ENCODE measurements at regions not wholly inside any gene's neighbourhood (a gene's known extent, or its start where the extent isn't known, plus 50 kb on each side); places are given as distances from the start of the nearest gene placed in this dataset.

DNA sequence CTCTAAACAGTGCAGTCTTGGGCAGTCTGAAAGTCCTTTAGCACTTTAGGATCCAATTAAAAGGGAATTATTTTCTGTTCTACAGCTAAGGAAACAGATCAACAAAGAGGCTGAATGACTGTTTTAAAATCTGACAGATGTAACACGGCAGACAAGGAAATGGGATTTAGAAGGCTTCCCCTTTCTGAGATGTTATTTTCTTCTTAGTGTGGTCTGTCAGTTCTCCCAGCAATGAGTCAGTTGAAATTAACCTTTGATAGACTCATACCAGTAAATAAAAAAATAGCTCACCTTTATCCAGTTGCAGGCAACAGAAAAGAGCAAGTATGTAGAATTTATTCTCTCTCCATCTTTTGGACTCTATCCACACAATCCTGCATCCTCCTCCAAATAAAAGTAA lies 98.1 kb downstream of the NEDD1 start:
- no peak for DNase-seq (ENCODE audit: low spot score)
- intact Hi-C loops (cut with DNase I): no loop called here

DNA sequence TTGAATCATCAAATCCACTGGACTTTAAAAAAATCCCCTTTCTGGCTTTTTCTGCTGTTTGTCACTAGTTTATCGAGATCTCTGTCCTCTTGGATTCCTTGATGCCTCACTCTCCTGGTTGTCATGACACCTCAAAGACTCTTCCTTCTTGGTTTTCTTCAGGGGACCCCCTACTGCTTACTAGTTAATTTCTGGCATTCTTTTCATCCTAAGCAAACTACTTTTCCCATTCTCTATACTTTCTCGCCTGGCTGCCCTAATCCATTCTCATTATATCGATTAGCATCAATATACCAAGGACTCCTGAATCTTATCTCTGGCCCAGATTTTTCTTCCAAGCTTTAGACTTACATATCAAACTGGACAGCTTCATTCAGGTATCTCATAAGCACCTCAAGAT lies 98.6 kb downstream of the NEDD1 start:
- H3K36me3 ChIP-seq: no peaks in the 10 kb centered on the region
- no peaks in the 10 kb centered on the region for H3K9me3 ChIP-seq
- no peak for DNase-seq (ENCODE audit: low spot score)
- TF ChIP-seq POLR2AphosphoS5 (IDR thresholded peaks at IDR 0.05): no peak
- no peaks in the 10 kb centered on the region for H3K27me3 ChIP-seq (replicated peaks; ENCODE audit: insufficient read depth)
- H3K4me3 ChIP-seq: no peak overlapping the region
- intact Hi-C loops (cut with DNase I): no loop called here
- H3K4me1 ChIP-seq (replicated peaks): no peaks in the 10 kb centered on the region
- 95% methylated on average over 3 of the region's 3 CpGs for WGBS
- H3K27ac ChIP-seq: no peak overlapping the region

More for the DNA sequence above, 98.1 kb downstream of the NEDD1 start:
- H3K4me3 ChIP-seq: no peak overlapping the region
- no peaks in the 10 kb centered on the region for H3K36me3 ChIP-seq
- no peak overlapping the region for H3K27ac ChIP-seq
- no peaks in the 10 kb centered on the region for H3K27me3 ChIP-seq (replicated peaks; ENCODE audit: insufficient read depth)
- WGBS: 4% methylated on average over 1 of the region's 1 CpG
- no peaks in the 10 kb centered on the region for H3K4me1 ChIP-seq (replicated peaks)
- H3K9me3 ChIP-seq: no peaks in the 10 kb centered on the region
- TF ChIP-seq POLR2A (IDR thresholded peaks at IDR 0.05) (no peak), POLR2AphosphoS5 (IDR thresholded peaks at IDR 0.05) (no peak)
- TF ChIP-seq, protein P1, sequence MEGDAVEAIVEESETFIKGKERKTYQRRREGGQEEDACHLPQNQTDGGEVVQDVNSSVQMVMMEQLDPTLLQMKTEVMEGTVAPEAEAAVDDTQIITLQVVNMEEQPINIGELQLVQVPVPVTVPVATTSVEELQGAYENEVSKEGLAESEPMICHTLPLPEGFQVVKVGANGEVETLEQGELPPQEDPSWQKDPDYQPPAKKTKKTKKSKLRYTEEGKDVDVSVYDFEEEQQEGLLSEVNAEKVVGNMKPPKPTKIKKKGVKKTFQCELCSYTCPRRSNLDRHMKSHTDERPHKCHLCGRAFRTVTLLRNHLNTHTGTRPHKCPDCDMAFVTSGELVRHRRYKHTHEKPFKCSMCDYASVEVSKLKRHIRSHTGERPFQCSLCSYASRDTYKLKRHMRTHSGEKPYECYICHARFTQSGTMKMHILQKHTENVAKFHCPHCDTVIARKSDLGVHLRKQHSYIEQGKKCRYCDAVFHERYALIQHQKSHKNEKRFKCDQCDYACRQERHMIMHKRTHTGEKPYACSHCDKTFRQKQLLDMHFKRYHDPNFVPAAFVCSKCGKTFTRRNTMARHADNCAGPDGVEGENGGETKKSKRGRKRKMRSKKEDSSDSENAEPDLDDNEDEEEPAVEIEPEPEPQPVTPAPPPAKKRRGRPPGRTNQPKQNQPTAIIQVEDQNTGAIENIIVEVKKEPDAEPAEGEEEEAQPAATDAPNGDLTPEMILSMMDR (IDR thresholded peaks at IDR 0.05): no peak

DNA sequence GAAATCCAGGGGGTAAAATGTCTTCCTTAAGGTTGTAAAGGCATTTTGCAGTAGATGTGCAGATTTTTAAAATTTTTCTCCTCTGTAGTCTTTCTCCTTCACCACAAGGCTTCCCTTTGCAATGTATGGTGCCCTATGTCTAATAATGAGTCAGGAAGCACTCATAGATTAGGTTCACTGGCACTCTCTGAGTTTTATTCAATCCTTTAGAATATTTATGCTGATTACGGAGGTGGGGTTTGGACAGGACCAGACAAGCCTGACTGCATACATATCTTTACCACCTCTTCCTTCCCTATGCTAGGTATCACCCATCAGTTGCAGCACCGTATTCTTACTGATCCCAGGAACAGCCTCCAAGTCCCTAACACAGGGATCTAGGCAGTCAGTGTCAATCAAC lies 99.5 kb downstream of the NEDD1 start:
- no peaks in the 10 kb centered on the region for H3K4me1 ChIP-seq (replicated peaks)
- WGBS: 89% methylated on average over 2 of the region's 2 CpGs
- DNase-seq (ENCODE audit: low spot score): no peak
- H3K9me3 ChIP-seq: no peaks in the 10 kb centered on the region
- intact Hi-C loops (cut with DNase I): no loop called here
- no peak overlapping the region for H3K4me3 ChIP-seq
- H3K36me3 ChIP-seq: no peaks in the 10 kb centered on the region
- TF ChIP-seq, protein P1 (IDR thresholded peaks at IDR 0.05): no peak
- TF ChIP-seq POLR2A (IDR thresholded peaks at IDR 0.05) (no peak), POLR2AphosphoS5 (IDR thresholded peaks at IDR 0.05) (no peak)
- H3K27me3 ChIP-seq (replicated peaks; ENCODE audit: insufficient read depth): no peaks in the 10 kb centered on the region
- no peak overlapping the region for H3K27ac ChIP-seq

DNA sequence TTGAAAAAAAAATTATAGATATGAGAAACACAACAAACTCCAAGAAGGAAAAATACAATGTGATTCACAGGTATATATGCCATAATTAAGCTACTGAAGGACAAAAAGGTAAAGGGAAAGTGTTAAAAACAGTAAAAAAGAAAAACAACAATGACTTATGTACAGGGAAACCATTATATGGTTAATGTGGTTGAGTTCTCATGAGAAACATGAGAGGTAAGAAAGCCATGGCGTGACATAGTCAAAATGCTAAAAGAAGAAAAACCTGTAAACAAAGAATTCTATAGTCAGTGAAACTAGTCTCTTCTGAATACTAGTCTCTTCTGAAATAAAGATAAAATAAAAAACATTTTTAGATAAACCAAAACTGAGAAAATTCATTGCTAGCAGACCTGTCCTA lies 109.1 kb downstream of the NEDD1 start:
- Histone ChIP-seq H3K27me3 (replicated peaks; ENCODE audit: insufficient read depth) (no peaks in the 10 kb centered on the region), H3K9me3 (no peaks in the 10 kb centered on the region), H3K36me3 (no peaks in the 10 kb centered on the region), H3K27ac (no peak overlapping the region), H3K4me3 (no peak overlapping the region), H3K4me1 (replicated peaks) (no peaks in the 10 kb centered on the region)
- 90% methylated on average over 1 of the region's 1 CpG for WGBS
- intact Hi-C loops (cut with DNase I): no loop called here
- no peak for DNase-seq (ENCODE audit: low spot score)
- TF ChIP-seq POLR2AphosphoS5 (IDR thresholded peaks at IDR 0.05) (no peak), POLR2A (IDR thresholded peaks at IDR 0.05) (no peak)
- TF ChIP-seq, protein P1 (IDR thresholded peaks at IDR 0.05): no peak

DNA sequence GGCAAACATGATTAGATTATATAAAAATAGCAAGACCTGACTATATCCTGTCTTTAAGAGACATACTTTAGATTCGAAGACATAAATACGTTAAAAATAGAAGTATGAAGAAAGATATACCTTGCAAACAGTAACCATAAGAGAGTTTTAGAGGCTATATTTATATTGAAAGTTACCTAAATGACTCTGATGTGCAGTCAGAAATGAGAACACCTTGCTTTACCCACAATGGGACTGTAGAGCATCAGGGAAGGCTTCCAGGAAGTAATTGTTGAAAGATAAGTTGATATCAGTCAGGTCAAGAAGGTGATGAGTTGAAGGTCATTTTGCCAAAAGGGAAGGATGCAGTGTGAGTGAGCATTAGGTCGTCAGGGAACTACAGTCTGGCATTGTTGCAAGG lies 110.2 kb downstream of the NEDD1 start:
- no peak for DNase-seq (ENCODE audit: low spot score)
- no peak overlapping the region for H3K4me3 ChIP-seq
- no peaks in the 10 kb centered on the region for H3K9me3 ChIP-seq
- H3K36me3 ChIP-seq: no peaks in the 10 kb centered on the region
- intact Hi-C loops (cut with DNase I): no loop called here
- TF ChIP-seq, protein P1 (IDR thresholded peaks at IDR 0.05): no peak
- TF ChIP-seq POLR2AphosphoS5 (IDR thresholded peaks at IDR 0.05): no peak
- no peak for TF ChIP-seq POLR2A (IDR thresholded peaks at IDR 0.05)
- 86% methylated on average over 3 of the region's 3 CpGs for WGBS
- H3K27ac ChIP-seq: no peak overlapping the region
- H3K4me1 ChIP-seq (replicated peaks): no peaks in the 10 kb centered on the region
- H3K27me3 ChIP-seq (replicated peaks; ENCODE audit: insufficient read depth): no peaks in the 10 kb centered on the region

All from prostate gland (tissue), 2 donors.